ENCODE measurements at regions not wholly inside any gene's neighbourhood (a gene's known extent, or its start where the extent isn't known, plus 50 kb on each side); places are given as distances from the start of the nearest gene placed in this dataset.
"Not testable (repeated sequence)": the region's sequence is repeated elsewhere in the genome, so short reads cannot be mapped to it uniquely, and the experiment has no call there.

DNA sequence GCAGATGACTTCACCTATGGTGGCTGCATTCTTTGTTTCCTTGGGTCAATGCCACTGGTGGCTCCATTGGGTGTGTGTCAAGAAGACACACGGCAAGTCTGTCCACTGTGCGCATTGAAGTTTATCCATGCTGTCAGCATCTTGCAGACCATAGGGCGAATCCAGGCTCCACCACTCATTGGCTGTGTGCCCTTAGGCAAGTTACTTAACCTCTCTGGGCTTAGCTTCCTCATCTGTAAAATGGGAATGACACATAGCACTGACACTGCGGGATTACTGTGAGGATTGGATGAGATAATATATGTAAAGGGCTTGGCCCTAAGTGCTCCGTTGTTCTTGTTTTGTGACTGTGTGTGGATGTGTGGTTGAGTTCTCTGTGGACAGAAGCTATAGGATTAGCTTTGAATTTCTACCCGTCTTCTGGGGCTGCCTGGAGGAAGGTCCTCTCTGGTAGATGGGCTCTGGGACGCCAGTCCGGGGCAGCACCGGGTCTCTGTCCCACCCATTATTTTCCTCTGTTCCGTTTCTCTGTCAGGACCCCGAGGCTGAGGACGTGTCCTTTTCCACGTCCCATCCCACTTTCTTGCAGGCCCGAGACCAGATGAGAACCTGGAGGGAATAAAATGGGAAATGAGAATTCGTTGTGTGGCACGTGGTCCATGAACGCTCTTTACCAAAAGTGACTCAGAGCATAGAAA lies 178.4 kb downstream of the IRF8 start:
- POLR2A ChIA-PET (ENCODE audit: low non-redundant PET): interaction anchor here (0.5 kb wide), 1 partner anchor 15 kb away, joined by 8 read pairs; no protein-coding TSS in a partner anchor

GRCh38 chr16:86078121-86078600 lies 179.2 kb downstream of the IRF8 start:
- no peak for DNase-seq (ENCODE audit: low spot score)
- TF ChIP-seq, protein P1, sequence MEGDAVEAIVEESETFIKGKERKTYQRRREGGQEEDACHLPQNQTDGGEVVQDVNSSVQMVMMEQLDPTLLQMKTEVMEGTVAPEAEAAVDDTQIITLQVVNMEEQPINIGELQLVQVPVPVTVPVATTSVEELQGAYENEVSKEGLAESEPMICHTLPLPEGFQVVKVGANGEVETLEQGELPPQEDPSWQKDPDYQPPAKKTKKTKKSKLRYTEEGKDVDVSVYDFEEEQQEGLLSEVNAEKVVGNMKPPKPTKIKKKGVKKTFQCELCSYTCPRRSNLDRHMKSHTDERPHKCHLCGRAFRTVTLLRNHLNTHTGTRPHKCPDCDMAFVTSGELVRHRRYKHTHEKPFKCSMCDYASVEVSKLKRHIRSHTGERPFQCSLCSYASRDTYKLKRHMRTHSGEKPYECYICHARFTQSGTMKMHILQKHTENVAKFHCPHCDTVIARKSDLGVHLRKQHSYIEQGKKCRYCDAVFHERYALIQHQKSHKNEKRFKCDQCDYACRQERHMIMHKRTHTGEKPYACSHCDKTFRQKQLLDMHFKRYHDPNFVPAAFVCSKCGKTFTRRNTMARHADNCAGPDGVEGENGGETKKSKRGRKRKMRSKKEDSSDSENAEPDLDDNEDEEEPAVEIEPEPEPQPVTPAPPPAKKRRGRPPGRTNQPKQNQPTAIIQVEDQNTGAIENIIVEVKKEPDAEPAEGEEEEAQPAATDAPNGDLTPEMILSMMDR (conservative IDR thresholded peaks at IDR 0.05; ENCODE audit: low read depth): no peak
- ChIA-PET CTCF (no interaction called here), POLR2A (ENCODE audit: low non-redundant PET) (no interaction called here)
- H3K27ac ChIP-seq: no peak overlapping the region

More for the DNA sequence above, 178.4 kb downstream of the IRF8 start:
- CTCF ChIA-PET: interaction anchor here (1.4 kb wide), 1 partner anchor 443 kb away, joined by 5 read pairs; no protein-coding TSS in a partner anchor
- no peak overlapping the region for H3K27ac ChIP-seq
- DNase-seq (ENCODE audit: low spot score): no peak
- TF ChIP-seq, protein P1 (conservative IDR thresholded peaks at IDR 0.05; ENCODE audit: low read depth): no peak

GRCh38 chr16:86078711-86079110 lies 179.7 kb downstream of the IRF8 start:
- CTCF ChIA-PET: interaction anchor here (0.7 kb wide), 1 partner anchor 441 kb away, joined by 4 read pairs; no protein-coding TSS in a partner anchor
- DNase-seq (ENCODE audit: low spot score); H3K27ac ChIP-seq; POLR2A ChIA-PET (ENCODE audit: low non-redundant PET): not testable (repeated sequence)

DNA sequence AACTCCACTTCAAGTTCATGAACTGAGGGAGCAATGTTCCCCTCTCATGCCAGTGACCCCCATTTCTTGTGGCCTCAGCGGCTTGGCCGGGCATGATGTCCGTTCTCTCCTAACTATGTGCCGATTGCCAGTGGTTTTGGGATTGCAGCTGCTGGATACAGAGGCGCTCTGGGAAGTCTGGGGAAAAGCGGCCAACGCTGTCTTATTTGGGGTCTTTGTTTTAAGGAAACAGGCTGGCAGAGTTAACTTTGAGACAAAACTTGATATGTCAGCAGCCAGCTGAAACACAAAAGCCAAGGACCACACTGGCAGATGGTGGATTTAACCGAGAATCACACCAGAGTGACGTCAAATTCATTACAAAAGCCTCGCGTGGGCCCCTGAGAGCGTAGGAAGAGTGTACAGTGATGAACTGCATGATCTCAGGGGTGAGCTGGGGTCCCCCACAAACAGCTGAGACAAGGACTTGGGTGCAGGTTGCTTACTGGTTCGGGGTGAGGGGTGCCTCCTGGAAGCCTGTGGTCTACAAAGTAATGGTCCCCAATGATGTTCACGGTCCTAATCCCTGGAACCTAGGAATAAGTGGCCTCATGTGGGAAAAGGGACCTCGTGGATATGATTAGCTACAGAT lies 180.4 kb downstream of the IRF8 start:
- TF ChIP-seq, protein P1 (conservative IDR thresholded peaks at IDR 0.05; ENCODE audit: low read depth): no peak
- POLR2A ChIA-PET (ENCODE audit: low non-redundant PET): no interaction called here
- CTCF ChIA-PET: interaction anchor here (0.7 to 1.2 kb wide), 3 partner anchors 258 to 440 kb away, joined by 3 to 7 read pairs (median 4); no protein-coding TSS in a partner anchor
- H3K27ac ChIP-seq: no peak overlapping the region
- DNase-seq (ENCODE audit: low spot score): no peak

- H3K27ac ChIP-seq: no peak overlapping the region
- TF ChIP-seq, protein P1 (conservative IDR thresholded peaks at IDR 0.05; ENCODE audit: low read depth): no peak
- no peak for DNase-seq (ENCODE audit: low spot score)
- ChIA-PET POLR2A (ENCODE audit: low non-redundant PET) (no interaction called here), CTCF (interaction anchor here (0.6 to 1.2 kb wide), 3 partner anchors 259 to 437 kb away, joined by 3 to 7 read pairs (median 3); no protein-coding TSS in a partner anchor)
These were observed 181.3 kb downstream of the IRF8 start for GRCh38 chr16:86080131-86080875.

GRCh38 chr16:86080982-86081381 lies 182.0 kb downstream of the IRF8 start:
- ChIA-PET CTCF (no interaction called here), POLR2A (ENCODE audit: low non-redundant PET) (no interaction called here)
- TF ChIP-seq, protein P1 (conservative IDR thresholded peaks at IDR 0.05; ENCODE audit: low read depth): no peak
- no peak for DNase-seq (ENCODE audit: low spot score)
- H3K27ac ChIP-seq: no peak overlapping the region
